Left renal pelvis (tissue), 4 donors: ENCODE measurements at regions not wholly inside any gene's neighbourhood (a gene's known extent, or its start where the extent isn't known, plus 50 kb on each side); places are given as distances from the start of the nearest gene placed in this dataset.
"Not testable (repeated sequence)": the region's sequence is repeated elsewhere in the genome, so short reads cannot be mapped to it uniquely, and the experiment has no call there.

Experiments used
- DNase-seq, 4 donors: peaks; one replicate each; pipeline ENCODE4 v3.0.0-alpha.2; 2013; ENCODE audit warnings: low read depth in 4 of 4, low spot score in 3 of 4

- no peak for DNase-seq
These were observed 70.4 kb downstream of the TDRD15 start for GRCh38 chr2:21194147-21194546.

- no peak for DNase-seq
These were observed 71.1 kb downstream of the TDRD15 start for GRCh38 chr2:21194858-21195271.

GRCh38 chr2:21195326-21195725, 71.6 kb downstream of the TDRD15 start:
- no peak for DNase-seq

GRCh38 chr2:21198637-21199036, 74.9 kb downstream of the TDRD15 start:
- no peak for DNase-seq

- DNase-seq, result no peak
These were observed 80.2 kb downstream of the TDRD15 start for GRCh38 chr2:21203976-21204375.

- not testable (repeated sequence) for DNase-seq
These were observed 90.3 kb downstream of the TDRD15 start for GRCh38 chr2:21214085-21214484.

GRCh38 chr2:21217442-21217841, 93.7 kb downstream of the TDRD15 start:
- no peak for DNase-seq

GRCh38 chr2:21220930-21221329, 97.2 kb downstream of the TDRD15 start:
- DNase-seq, result no peak

- no peak for DNase-seq
These were observed 99.8 kb downstream of the TDRD15 start for GRCh38 chr2:21223618-21224017.

- DNase-seq, result no peak
These were observed 104.5 kb downstream of the TDRD15 start for GRCh38 chr2:21228041-21228895.

GRCh38 chr2:21229302-21229701, 105.5 kb downstream of the TDRD15 start:
- DNase-seq, result no peak

GRCh38 chr2:21230140-21230539, 106.4 kb downstream of the TDRD15 start:
- no peak for DNase-seq

GRCh38 chr2:21231985-21232384, 108.2 kb downstream of the TDRD15 start:
- no peak for DNase-seq

GRCh38 chr2:21233194-21233593, 109.4 kb downstream of the TDRD15 start:
- no peak for DNase-seq

GRCh38 chr2:21234001-21234400, 110.2 kb downstream of the TDRD15 start:
- DNase-seq, result no peak

GRCh38 chr2:21234464-21235120, 110.8 kb downstream of the TDRD15 start:
- DNase-seq, result no peak

- DNase-seq, result not testable (repeated sequence)
These were observed 116.0 kb downstream of the TDRD15 start for GRCh38 chr2:21239749-21240148.

- DNase-seq, result no peak
These were observed 120.4 kb downstream of the TDRD15 start for GRCh38 chr2:21244161-21244560.

GRCh38 chr2:21245565-21245964, 121.8 kb downstream of the TDRD15 start:
- no peak for DNase-seq

GRCh38 chr2:21249367-21249766, 125.6 kb downstream of the TDRD15 start:
- no peak for DNase-seq

- DNase-seq, result no peak
These were observed 126.9 kb downstream of the TDRD15 start for GRCh38 chr2:21250673-21251072.
